NCI-H128 (cell line): ENCODE measurements at regions not wholly inside any gene's neighbourhood (a gene's known extent, or its start where the extent isn't known, plus 50 kb on each side); places are given as distances from the start of the nearest gene placed in this dataset.

Source experiments
- DNase-seq: peaks from one replicate; lab custom pipeline; 2025; ENCODE audit not compliant: unreplicated experiment; lab: John Stamatoyannopoulos, UW

- DNase-seq: no peak
Measured at GRCh38 chr2:146661473-146662096, 1183.2 kb upstream of the ACVR2A start.

GRCh38 chr2:146659976-146660375, 1184.9 kb upstream of the ACVR2A start:
- no peak for DNase-seq

GRCh38 chr2:146652311-146652710, 1192.5 kb upstream of the ACVR2A start:
- no peak for DNase-seq

- DNase-seq: no peak
Measured at GRCh38 chr2:146651361-146651760, 1193.5 kb upstream of the ACVR2A start.

- DNase-seq: no peak
Measured at GRCh38 chr2:146642066-146642465, 1202.8 kb upstream of the ACVR2A start.

GRCh38 chr2:146634230-146635097, 1210.4 kb upstream of the ACVR2A start:
- no peak for DNase-seq

GRCh38 chr2:146633159-146633558, 1211.7 kb upstream of the ACVR2A start:
- no peak for DNase-seq

GRCh38 chr2:146632707-146633106, 1212.1 kb upstream of the ACVR2A start:
- DNase-seq: no peak

GRCh38 chr2:146624430-146625160, 1220.2 kb upstream of the ACVR2A start:
- no peak for DNase-seq

- no peak for DNase-seq
Measured at GRCh38 chr2:146623771-146624170, 1221.1 kb upstream of the ACVR2A start.

- DNase-seq: no peak
Measured at GRCh38 chr2:146621656-146622055, 1223.2 kb upstream of the ACVR2A start.

GRCh38 chr2:146615778-146616177, 1229.1 kb upstream of the ACVR2A start:
- no peak for DNase-seq

- no peak for DNase-seq
Measured at GRCh38 chr2:146608490-146608889, 1236.3 kb upstream of the ACVR2A start.

- no peak for DNase-seq
Measured at GRCh38 chr2:146604521-146604920, 1240.3 kb upstream of the ACVR2A start.

- DNase-seq: no peak
Measured at GRCh38 chr2:146602856-146603255, 1242.0 kb upstream of the ACVR2A start.

GRCh38 chr2:146602383-146602782, 1242.4 kb upstream of the ACVR2A start:
- no peak for DNase-seq

- DNase-seq: no peak
Measured at GRCh38 chr2:146598791-146599190, 1246.0 kb upstream of the ACVR2A start.

GRCh38 chr2:146597291-146597690, 1247.5 kb upstream of the ACVR2A start:
- DNase-seq: no peak

- DNase-seq: no peak
Measured at GRCh38 chr2:146591908-146592307, 1252.9 kb upstream of the ACVR2A start.

- no peak for DNase-seq
Measured at GRCh38 chr2:146587291-146587713, 1257.5 kb upstream of the ACVR2A start.

GRCh38 chr2:146584316-146584715, 1260.5 kb upstream of the ACVR2A start:
- DNase-seq: no peak
